Ascending aorta (tissue), 2 donors: ENCODE measurements at regions not wholly inside any gene's neighbourhood (a gene's known extent, or its start where the extent isn't known, plus 50 kb on each side); places are given as distances from the start of the nearest gene placed in this dataset.

ENCODE experiments used
- DNase-seq, 2 donors: peaks; one replicate each; pipeline ENCODE4 v3.0.0-alpha.2; 2019; ENCODE audit warnings: low spot score in 2 of 2
- H3K27ac ChIP-seq, 2 donors: fragments of 200-600 bp; sonication (generic); one replicate each; pipeline ENCODE4 v1.5.1; 2016 to 2017; ENCODE audit warnings: mild to moderate bottlenecking in 1 of 2
- H3K27me3 ChIP-seq: fragments of 200-600 bp; sonication (generic); one replicate; pipeline ENCODE4 v1.5.1; 2017
- H3K36me3 ChIP-seq, 2 donors: fragments of 200-600 bp; sonication (generic); one replicate each; pipeline ENCODE4 v1.5.1; 2016
- H3K4me1 ChIP-seq, 2 donors: fragments of 200-600 bp; sonication (generic); one replicate each; pipeline ENCODE4 v1.5.1; 2016 to 2017; ENCODE audit warnings: mild to moderate bottlenecking in 1 of 2
- H3K4me3 ChIP-seq, 2 donors: fragments of 200-600 bp; sonication (generic); one replicate each; pipeline ENCODE4 v1.5.1; 2016 to 2017; ENCODE audit warnings: mild to moderate bottlenecking in 1 of 2
- H3K9me3 ChIP-seq, 2 donors: fragments of 200-600 bp; sonication (generic); one replicate each; pipeline ENCODE4 v1.5.1; 2016
- intact Hi-C: fragments of 100-400 bp; cut with DNase I; formaldehyde crosslinking; loops from one replicate; pipeline ENCODE4 v1.15.1; 2023
- TF ChIP-seq, protein P1 (sequence below), 3 experiments: fragments of 200-600 bp in 2 of 3; fragments of 450-650 bp in 1 of 3; sonication (generic) in 2 of 3; IDR thresholded peaks; one replicate each; pipeline ENCODE4 v1.5.1; 2016 to 2019; ENCODE audit warnings: antibody characterized with exemption in 3 of 3, mild to moderate bottlenecking in 1 of 3, moderate library complexity in 1 of 3

DNA sequence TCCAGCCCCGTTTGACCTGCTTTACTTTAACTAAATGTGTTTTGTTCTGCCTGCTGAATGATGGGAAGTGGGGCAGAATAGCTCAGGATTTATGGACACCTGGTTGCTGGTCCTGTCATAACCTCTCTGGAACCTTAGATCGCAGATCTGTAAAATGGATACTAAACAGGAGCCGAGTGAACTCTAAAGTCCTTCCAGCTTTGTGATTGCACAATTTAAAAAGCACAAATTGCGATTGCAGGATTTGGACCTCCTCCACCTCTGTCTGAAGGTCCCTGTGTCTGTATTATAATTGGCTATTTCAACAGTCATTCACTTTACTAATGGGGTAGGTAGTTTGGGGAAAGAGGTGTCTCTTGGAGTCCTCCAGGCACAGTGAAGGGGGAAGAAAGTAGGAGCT, 220.4 kb downstream of the LY86 start:
- Histone ChIP-seq H3K4me3 (no peak overlapping the region), H3K9me3 (no peaks in the 10 kb centered on the region), H3K36me3 (no peaks in the 10 kb centered on the region), H3K4me1 (no peaks in the 10 kb centered on the region), H3K27me3 (no peaks in the 10 kb centered on the region), H3K27ac (no peak overlapping the region)
- intact Hi-C loops = no loop called here
- peak in 1 of 2 donors; percentile 24 for DNase-seq
- TF ChIP-seq, protein P1, sequence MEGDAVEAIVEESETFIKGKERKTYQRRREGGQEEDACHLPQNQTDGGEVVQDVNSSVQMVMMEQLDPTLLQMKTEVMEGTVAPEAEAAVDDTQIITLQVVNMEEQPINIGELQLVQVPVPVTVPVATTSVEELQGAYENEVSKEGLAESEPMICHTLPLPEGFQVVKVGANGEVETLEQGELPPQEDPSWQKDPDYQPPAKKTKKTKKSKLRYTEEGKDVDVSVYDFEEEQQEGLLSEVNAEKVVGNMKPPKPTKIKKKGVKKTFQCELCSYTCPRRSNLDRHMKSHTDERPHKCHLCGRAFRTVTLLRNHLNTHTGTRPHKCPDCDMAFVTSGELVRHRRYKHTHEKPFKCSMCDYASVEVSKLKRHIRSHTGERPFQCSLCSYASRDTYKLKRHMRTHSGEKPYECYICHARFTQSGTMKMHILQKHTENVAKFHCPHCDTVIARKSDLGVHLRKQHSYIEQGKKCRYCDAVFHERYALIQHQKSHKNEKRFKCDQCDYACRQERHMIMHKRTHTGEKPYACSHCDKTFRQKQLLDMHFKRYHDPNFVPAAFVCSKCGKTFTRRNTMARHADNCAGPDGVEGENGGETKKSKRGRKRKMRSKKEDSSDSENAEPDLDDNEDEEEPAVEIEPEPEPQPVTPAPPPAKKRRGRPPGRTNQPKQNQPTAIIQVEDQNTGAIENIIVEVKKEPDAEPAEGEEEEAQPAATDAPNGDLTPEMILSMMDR (IDR thresholded peaks at IDR 0.05) = no peak

DNA sequence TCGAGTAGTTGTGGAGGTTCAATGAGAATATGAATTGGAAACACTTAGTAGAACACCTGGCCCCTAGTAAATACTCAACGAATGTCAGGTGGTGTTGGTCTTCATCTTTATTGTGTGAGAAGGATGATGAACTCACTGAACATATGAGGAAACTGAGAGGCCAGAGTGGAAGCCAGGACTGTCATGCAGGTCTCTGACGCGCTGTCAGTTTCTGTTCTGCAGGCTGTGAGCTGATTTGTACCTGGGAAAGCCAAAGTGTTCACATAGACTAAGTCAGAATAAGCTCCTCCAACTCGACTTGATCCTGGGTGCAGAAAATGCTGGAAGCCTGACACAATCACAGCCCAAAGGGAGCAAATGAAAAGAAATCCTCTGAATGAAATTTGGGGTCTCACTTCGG, 222.2 kb downstream of the LY86 start:
- H3K4me1 ChIP-seq = no peaks in the 10 kb centered on the region
- peak in 1 of 2 donors; percentile 45 for DNase-seq
- intact Hi-C loops = no loop called here
- TF ChIP-seq, protein P1 (IDR thresholded peaks at IDR 0.05) = no peak
- no peaks in the 10 kb centered on the region for H3K36me3 ChIP-seq
- no peak overlapping the region for H3K27ac ChIP-seq
- H3K9me3 ChIP-seq = no peaks in the 10 kb centered on the region
- H3K27me3 ChIP-seq = no peaks in the 10 kb centered on the region
- peak overlapping the region; percentile 31 to 40 for H3K4me3 ChIP-seq

DNA sequence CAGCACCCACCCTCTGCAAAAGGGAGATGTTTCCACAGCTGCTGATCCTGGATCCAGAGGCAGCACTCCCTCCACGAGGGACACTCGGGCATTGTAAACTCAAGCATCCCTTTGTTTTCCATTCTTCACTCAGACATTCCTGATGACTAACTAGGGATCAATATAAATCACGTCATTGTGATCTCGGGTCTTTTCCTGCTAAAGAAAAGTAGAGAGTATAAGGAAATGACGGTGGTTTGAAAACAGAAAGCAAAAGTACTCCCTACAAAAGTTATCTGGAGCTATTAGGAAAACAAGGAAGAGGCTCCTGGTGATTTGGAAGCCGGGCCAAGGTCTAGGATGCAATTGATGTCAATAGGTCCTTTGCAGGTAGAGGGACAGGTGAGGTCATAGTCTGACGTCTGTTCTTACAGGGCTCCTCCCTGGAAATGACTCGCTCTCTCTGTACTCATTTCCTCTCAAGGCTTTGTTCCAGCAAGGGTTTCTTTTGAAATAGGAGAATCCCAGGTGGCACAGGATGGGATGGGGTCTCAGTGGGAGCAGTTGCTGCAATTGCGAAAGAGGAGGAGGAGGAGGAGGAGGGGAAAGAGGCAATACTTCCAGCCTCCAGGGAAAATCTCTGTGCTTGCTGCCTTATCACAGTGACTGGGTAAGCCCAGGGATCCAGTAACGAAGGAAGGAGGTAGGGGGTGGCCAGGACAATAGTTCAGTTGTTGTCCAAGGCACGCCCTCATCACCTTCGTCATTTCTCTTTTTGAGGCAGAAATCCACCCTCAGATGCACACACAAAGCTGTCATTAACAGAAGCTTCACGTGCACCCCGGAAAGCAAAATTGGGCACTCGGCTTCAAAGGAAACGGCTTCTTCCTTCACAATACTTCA, 222.8 kb downstream of the LY86 start:
- peak overlapping the region; percentile 31 to 40 for H3K4me3 ChIP-seq
- TF ChIP-seq, protein P1 (IDR thresholded peaks at IDR 0.05) = no peak
- DNase-seq = peak in 1 of 2 donors; percentile 60
- H3K27ac ChIP-seq = no peak overlapping the region
- H3K27me3 ChIP-seq = no peaks in the 10 kb centered on the region
- no peaks in the 10 kb centered on the region for H3K4me1 ChIP-seq
- H3K9me3 ChIP-seq = no peaks in the 10 kb centered on the region
- intact Hi-C loops = no loop called here
- H3K36me3 ChIP-seq = no peaks in the 10 kb centered on the region

DNA sequence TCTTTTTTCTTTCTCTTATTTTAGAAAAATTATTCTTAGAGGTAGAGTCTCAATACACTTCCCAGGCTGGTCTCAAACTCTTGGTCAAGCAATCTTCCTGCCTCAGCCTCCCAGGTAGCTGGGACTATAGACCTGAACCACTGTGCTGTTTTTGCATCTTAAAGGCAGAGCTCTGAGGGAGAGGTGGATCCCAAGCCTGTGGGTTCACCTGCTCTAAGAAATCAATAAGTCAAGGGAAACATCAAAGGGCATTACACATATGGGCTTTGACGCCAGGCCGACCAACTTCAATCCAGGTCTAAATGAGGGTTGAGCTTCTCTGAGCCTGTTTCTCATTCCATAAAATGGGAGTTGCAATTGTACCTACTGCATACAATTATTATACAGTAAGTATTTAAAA, 223.9 kb downstream of the LY86 start:
- H3K4me1 ChIP-seq = no peaks in the 10 kb centered on the region
- no peaks in the 10 kb centered on the region for H3K27me3 ChIP-seq
- no peaks in the 10 kb centered on the region for H3K36me3 ChIP-seq
- no peak overlapping the region for H3K4me3 ChIP-seq
- intact Hi-C loops = no loop called here
- peak in 1 of 2 donors; percentile 8 for DNase-seq
- no peak overlapping the region for H3K27ac ChIP-seq
- TF ChIP-seq, protein P1 (IDR thresholded peaks at IDR 0.05) = no peak
- H3K9me3 ChIP-seq = no peaks in the 10 kb centered on the region

DNA sequence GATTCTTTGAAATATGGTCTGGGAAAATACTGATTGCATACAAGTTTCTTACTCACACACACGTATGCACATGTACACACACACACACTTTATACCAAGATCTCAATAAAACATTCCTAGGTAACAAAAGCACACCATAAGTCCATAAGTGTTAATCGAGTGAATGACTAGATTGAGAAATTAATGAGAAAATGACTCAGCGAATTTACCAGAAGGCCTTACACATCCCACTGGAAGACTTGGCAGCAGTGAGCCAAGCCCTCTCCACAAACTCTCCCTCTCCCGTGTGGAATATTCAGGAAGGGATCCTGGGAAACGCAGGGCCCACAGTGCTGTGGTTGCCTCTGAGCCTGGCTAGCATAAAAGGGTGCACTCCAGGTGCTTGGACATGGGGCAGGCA, 227.2 kb downstream of the LY86 start:
- H3K4me3 ChIP-seq = no peak overlapping the region
- no peaks in the 10 kb centered on the region for H3K9me3 ChIP-seq
- H3K4me1 ChIP-seq = no peaks in the 10 kb centered on the region
- no peaks in the 10 kb centered on the region for H3K27me3 ChIP-seq
- TF ChIP-seq, protein P1 (IDR thresholded peaks at IDR 0.05) = no peak
- intact Hi-C loops = no loop called here
- H3K27ac ChIP-seq = no peak overlapping the region
- H3K36me3 ChIP-seq = no peaks in the 10 kb centered on the region
- DNase-seq = no peak
